Heart left ventricle (tissue), 16 donors: ENCODE measurements at regions not wholly inside any gene's neighbourhood (a gene's known extent, or its start where the extent isn't known, plus 50 kb on each side); places are given as distances from the start of the nearest gene placed in this dataset.
"Not testable (repeated sequence)": the region's sequence is repeated elsewhere in the genome, so short reads cannot be mapped to it uniquely, and the experiment has no call there.

Experiments used
- ATAC-seq, 4 donors: fragments of 200-7000 bp; cut with Tn5 transposase; one replicate each; pipeline ENCODE4 v1.9.1; 2020 to 2022; ENCODE audit warnings: moderate library complexity in 4 of 4, mild to moderate bottlenecking in 3 of 4, moderate number of reproducible peaks in 1 of 4
- DNase-seq, 5 donors: peaks; one replicate each; pipeline ENCODE4 v3.0.0-alpha.2; 2020
- H3K27ac ChIP-seq, 12 donors: fragments of 200-600 bp; sonication (generic) in 4 of 12; one replicate each; pipeline versions ENCODE4 v1.5.0 to v1.8.0; 2016 to 2022; ENCODE audit warnings: mild to moderate bottlenecking in 2 of 12
- H3K27me3 ChIP-seq, 9 donors: fragments of 200-600 bp; sonication (generic) in 2 of 9; one replicate each; pipeline versions ENCODE4 v1.5.1 to v1.8.0; 2016 to 2022; ENCODE audit warnings: mild to moderate bottlenecking in 3 of 9
- H3K36me3 ChIP-seq, 9 donors: fragments of 200-600 bp; sonication (generic) in 2 of 9; one replicate each; pipeline versions ENCODE4 v1.5.0 to v1.8.0; 2018 to 2022; ENCODE audit warnings: mild to moderate bottlenecking in 2 of 9
- H3K4me1 ChIP-seq, 12 donors: fragments of 200-600 bp; sonication (generic) in 4 of 12; one replicate each; pipeline versions ENCODE4 v1.5.0 to v1.8.0; 2016 to 2022; ENCODE audit warnings: mild to moderate bottlenecking in 3 of 12
- H3K4me3 ChIP-seq, 12 donors: fragments of 200-600 bp; sonication (generic) in 4 of 12; one replicate each; pipeline versions ENCODE4 v1.5.0 to v1.8.0; 2017 to 2022; ENCODE audit warnings: mild to moderate bottlenecking in 9 of 12, moderate library complexity in 4 of 12
- H3K9me3 ChIP-seq, 12 donors: fragments of 200-600 bp; sonication (generic) in 4 of 12; one replicate each; pipeline versions ENCODE4 v1.5.0 to v1.8.0; 2016 to 2022; ENCODE audit warnings: mild to moderate bottlenecking in 1 of 12
- CTCF ChIP-seq, 12 donors: fragments of 200-600 bp; sonication (generic) in 4 of 12; IDR thresholded peaks; one replicate each; pipeline versions ENCODE4 v1.5.0 to v1.8.0; 2018 to 2022; ENCODE audit warnings: antibody characterized with exemption in 12 of 12, mild to moderate bottlenecking in 5 of 12
- POLR2A ChIP-seq, 2 donors: fragments of 450-650 bp; IDR thresholded peaks; one replicate each; pipeline ENCODE4 v1.6.1; 2017; ENCODE audit warnings: antibody characterized with exemption in 2 of 2, mild to moderate bottlenecking in 2 of 2, moderate library complexity in 2 of 2
- WGBS, 4 donors: extraction: QIAGEN DNeasy Blood & Tissue Kit in 2 of 4; methylation state at CpG; one replicate each; pipeline versions ENCODE4 v1.1.5 to v1.1.7; 2013 to 2018; 5-methylcytosine and 5-hydroxymethylcytosine counted together
- intact Hi-C, 10 donors: fragments of 100-400 bp; cut with DNase I; formaldehyde crosslinking; loops; one replicate each; pipeline versions ENCODE4 v1.11.1 to v1.14.2; 2022
- donor health status: ischemic (EF 13 %, LVEDD 7.1; RV severe dilation, severe dysfunction).
- donor health status: healthy with polysubstance abuse.
- donor health status: DM: no; HTN: yes; CAD: no.
- donor health status: DM: no; HTN: no; CAD: no.
- donor health status: ischemic (EF 25% LVEDD 6.9; RV normal size, moderate dysfunction).
- donor health status: ischemic (EF 25% LVEDD 5.7; RV mildly dilated, moderate dysfunction).
- donor health status: healthy.
- donor health status: DM: yes; HTN: yes; CAD: no.
- donor health status: ischemic (EF 35%, LVEDD 5.7; RV mildly dilated, moderate dysfunction).
- donor health status: nonischemic (EF 11% LVEDD 7.7; RV severe dilation, severe dysfunction).
- donor health status: DM: yes; HTN: yes; CAD: no.
- donor health status: PGD.
- donor health status: ischemic (EF 29% LVEDD 5.4; RV normal size, mild dysfunction).
- donor health status: nonischemic (EF 23%, LVEDD 6.1; RV moderate dilation, normal function).

DNA sequence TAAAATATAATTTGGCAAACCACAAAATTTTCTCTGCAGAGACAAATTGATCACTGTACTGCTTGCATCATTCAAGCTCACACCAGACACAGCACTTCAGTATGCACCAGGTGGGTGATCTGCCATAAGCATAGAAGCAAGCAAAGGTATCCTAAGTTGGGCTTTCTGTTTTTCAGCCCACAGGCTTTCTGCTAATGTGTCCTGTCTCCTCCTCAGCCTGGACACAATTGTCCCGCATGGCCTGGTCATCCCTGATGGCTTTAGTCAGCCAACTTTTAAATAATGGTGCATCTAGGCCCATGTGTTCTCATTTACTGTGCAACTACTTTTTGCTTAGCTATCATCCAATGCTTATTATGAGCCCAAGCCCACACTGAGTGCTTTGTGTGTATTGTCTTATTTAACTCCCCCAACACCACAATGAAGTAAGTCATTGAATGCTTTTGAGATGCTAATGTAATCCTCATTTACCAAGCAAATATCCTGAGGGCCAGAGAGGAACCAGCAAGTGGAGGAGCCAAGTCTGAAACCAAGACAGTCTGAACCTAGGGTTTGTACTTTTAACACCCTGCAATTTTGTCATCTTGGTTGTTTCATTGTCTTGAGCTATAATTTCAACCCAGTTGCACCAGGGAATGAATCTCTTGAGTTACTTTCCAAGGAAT lies 111.2 kb upstream of the SETBP1 start:
- Histone ChIP-seq H3K4me3 (no peak overlapping the region), H3K36me3 (no peaks in the 10 kb centered on the region), H3K4me1 (no peaks in the 10 kb centered on the region), H3K9me3 (no peaks in the 10 kb centered on the region), H3K27ac (no peak overlapping the region), H3K27me3 (no peaks in the 10 kb centered on the region)
- DNase-seq (no peak), ATAC-seq (no peak)
- TF ChIP-seq POLR2A (IDR thresholded peaks at IDR 0.05) = no peak
- no peak for TF ChIP-seq CTCF (IDR thresholded peaks at IDR 0.05)
- intact Hi-C loops = loop anchor here in 1 of 10 donors (10.0 kb wide), 1 partner anchor 645 kb away; no protein-coding TSS in a partner anchor
- WGBS, 4 donors = 88 to 96% (median 94%) methylated on average over 1 of the region's 1 CpG

DNA sequence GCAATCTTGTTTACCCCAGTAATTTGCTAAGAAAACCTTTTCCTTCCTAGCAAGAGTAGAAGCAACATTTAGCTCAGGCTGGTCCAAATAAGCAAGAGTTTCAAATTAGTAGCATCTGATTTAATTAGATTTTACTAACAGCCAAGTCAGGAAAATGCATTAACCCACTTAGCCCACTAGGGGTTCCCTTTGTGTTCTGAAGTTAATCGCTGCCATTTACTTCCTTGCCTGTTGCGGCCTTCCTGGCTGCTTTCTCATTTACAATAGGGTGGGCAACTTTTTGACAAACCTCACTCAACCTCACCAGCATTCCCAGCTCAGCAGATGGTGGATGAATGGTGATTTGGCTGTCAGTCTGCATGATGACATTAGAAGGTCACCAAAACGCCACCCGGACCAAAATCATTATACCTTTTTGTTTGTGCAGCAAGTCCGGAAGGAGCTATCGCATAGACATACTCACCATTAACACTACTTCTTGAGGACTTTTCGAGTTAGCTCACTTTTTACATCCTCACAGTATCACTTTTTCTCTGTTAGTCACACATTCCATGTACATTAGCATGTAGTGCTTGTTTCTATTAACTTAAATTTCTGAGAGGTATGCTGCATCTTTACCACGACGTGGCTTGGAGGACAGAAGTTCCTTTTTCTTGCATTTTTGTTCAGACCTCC lies 101.5 kb upstream of the SETBP1 start:
- 82 to 87% (median 85%) methylated on average over 9 of the region's 9 CpGs for WGBS, 4 donors
- no peak for ATAC-seq
- intact Hi-C loops = loop anchor here in 1 of 10 donors (10.0 kb wide), 1 partner anchor 636 kb away; no protein-coding TSS in a partner anchor

DNA sequence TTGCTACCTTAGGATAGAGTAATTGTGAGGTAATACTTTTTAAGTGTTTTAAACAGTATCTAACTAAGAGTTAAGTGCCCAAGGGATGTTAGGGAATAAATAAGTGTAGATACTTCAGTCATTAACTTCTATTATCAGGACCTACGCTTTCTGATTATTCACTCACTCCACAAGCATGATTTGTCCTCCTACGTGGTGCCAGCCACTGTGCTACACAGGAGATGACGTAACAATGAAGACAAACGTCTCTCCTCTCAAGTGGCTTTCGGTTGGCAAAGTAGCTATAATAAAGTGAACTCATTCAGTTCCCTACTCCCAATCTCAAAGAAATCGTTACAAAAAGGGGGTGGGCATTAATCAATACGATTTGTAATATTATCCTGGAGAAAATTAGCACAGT lies 100.9 kb upstream of the SETBP1 start:
- Histone ChIP-seq H3K4me3 (no peak overlapping the region), H3K4me1 (peaks cover 0 to 3% (median 0%) of the 10 kb centered on the region in 12 donors), H3K9me3 (no peaks in the 10 kb centered on the region), H3K36me3 (no peaks in the 10 kb centered on the region), H3K27me3 (no peaks in the 10 kb centered on the region), H3K27ac (no peak overlapping the region)
- TF ChIP-seq POLR2A (IDR thresholded peaks at IDR 0.05) = no peak
- TF ChIP-seq CTCF (IDR thresholded peaks at IDR 0.05) = no peak
- DNase-seq (no peak), ATAC-seq (peak in 2 of 4 donors; percentile 53 to 71)
- WGBS, 4 donors = 51 to 64% (median 61%) methylated on average over 7 of the region's 7 CpGs
- intact Hi-C loops = loop anchor here in 1 of 10 donors (10.0 kb wide), 1 partner anchor 635 kb away; no protein-coding TSS in a partner anchor

More for the DNA sequence above, 101.5 kb upstream of the SETBP1 start:
- H3K4me1 ChIP-seq = peaks cover 0 to 3% (median 0%) of the 10 kb centered on the region in 12 donors
- H3K27me3 ChIP-seq = no peaks in the 10 kb centered on the region
- no peaks in the 10 kb centered on the region for H3K36me3 ChIP-seq
- H3K4me3 ChIP-seq = no peak overlapping the region
- TF ChIP-seq POLR2A (IDR thresholded peaks at IDR 0.05) = no peak
- peak; percentile 33 to 67 (median 50) for TF ChIP-seq CTCF (IDR thresholded peaks at IDR 0.05)
- no peak for DNase-seq
- H3K27ac ChIP-seq = no peak overlapping the region
- H3K9me3 ChIP-seq = no peaks in the 10 kb centered on the region

DNA sequence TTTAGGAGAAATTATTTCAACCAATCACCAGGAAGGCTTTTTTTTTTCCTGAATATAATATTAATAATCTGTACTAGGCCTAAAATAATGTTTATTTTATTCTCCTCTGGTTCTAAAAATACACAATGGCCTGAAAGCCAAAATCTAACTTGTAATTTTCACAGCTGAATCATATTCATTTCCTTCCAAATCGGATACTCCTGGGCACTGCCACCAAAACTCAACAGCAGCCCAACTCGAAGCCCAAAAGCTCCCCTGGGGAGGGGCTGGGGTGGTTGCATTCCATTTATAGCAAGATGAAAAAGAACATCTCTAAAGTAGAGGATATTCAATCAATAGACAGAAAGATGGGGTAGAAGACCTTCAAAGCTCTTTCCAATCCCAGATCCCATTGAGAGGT lies 100.5 kb upstream of the SETBP1 start:
- H3K9me3 ChIP-seq = no peaks in the 10 kb centered on the region
- 54 to 80% (median 71%) methylated on average over 2 of the region's 2 CpGs for WGBS, 4 donors
- H3K36me3 ChIP-seq = no peaks in the 10 kb centered on the region
- H3K4me3 ChIP-seq = no peak overlapping the region
- intact Hi-C loops = no loop called here
- H3K4me1 ChIP-seq = peaks cover 0 to 3% (median 0%) of the 10 kb centered on the region in 12 donors
- TF ChIP-seq POLR2A (IDR thresholded peaks at IDR 0.05) = no peak
- TF ChIP-seq CTCF (IDR thresholded peaks at IDR 0.05) = no peak
- no peak for ATAC-seq
- no peaks in the 10 kb centered on the region for H3K27me3 ChIP-seq
- no peak for DNase-seq
- no peak overlapping the region for H3K27ac ChIP-seq

DNA sequence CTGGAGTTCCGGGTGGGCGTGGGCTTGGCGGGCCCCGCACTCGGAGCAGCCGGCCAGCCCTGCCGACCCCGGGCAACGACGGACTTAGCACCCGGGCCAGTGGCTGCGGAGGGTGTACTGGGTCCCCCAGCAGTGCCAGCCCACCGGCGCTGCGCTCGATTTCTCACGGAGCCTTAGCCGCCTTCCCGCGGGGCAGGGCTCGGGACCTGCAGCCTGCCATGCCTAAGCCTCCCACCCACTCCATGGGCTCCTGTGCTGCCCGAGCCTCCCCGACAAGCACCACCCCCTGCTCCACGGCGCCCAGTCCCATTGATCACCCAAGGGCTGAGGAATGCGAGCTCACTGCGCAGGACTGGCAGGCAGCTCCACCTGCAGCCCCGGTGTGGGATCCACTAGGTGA lies 99.9 kb upstream of the SETBP1 start:
- intact Hi-C loops, H3K4me3 ChIP-seq, H3K27ac ChIP-seq, H3K4me1 ChIP-seq, H3K36me3 ChIP-seq, ATAC-seq, H3K27me3 ChIP-seq, H3K9me3 ChIP-seq: not testable (repeated sequence)
- peak in 2 of 5 donors; percentile 25 to 42 for DNase-seq
- WGBS, 4 donors = 95 to 98% (median 97%) methylated on average over 12 to 28 of the region's 28 CpGs
